ENCODE measurements at regions not wholly inside any gene's neighbourhood (a gene's known extent, or its start where the extent isn't known, plus 50 kb on each side); places are given as distances from the start of the nearest gene placed in this dataset.

- no peak for TF ChIP-seq ZEB2 (tag by site-specific recombination; IDR thresholded peaks at IDR 0.05)
- TF ChIP-seq ZNF121 (tag by site-specific recombination; IDR thresholded peaks at IDR 0.05), result no peak
These were observed 419.9 kb downstream of the HAO1 start (continued) for GRCh38 chr20:7520361-7520760.

GRCh38 chr20:7523288-7523687, 417.0 kb downstream of the HAO1 start:
- CTCF ChIA-PET, result no interaction called here
- POLR2A ChIA-PET, result no interaction called here
- Histone ChIP-seq H3K27ac (ENCODE audit: extremely low read depth, low read depth, low read length) (no peak overlapping the region), H3K9me3 (ENCODE audit: control insufficient read depth, insufficient read depth, low read depth, low read length) (no peaks in the 10 kb centered on the region), H3K36me3 (ENCODE audit: control insufficient read depth in 2 of 2, insufficient read depth in 1 of 2, low read length in 2 of 2) (no peaks in the 10 kb centered on the region), H3K4me1 (ENCODE audit: control insufficient read depth, insufficient read depth, low read length) (no peaks in the 10 kb centered on the region), H3K4me3 (ENCODE audit: low read depth, low read length) (no peak overlapping the region)
- TF ChIP-seq ZNF341 (tag by site-specific recombination; IDR thresholded peaks at IDR 0.05; ENCODE audit: low read depth) (no peak), ZNF580 (tag by site-specific recombination; IDR thresholded peaks at IDR 0.05) (no peak), ZBTB11 (tag by site-specific recombination; conservative IDR thresholded peaks at IDR 0.05; ENCODE audit: low read depth) (no peak), ZNF169 (tag by site-specific recombination; IDR thresholded peaks at IDR 0.05) (no peak), ZNF214 (tag by site-specific recombination; IDR thresholded peaks at IDR 0.05; ENCODE audit: borderline replicate concordance) (no peak), ATF2 (tag by site-specific recombination; IDR thresholded peaks at IDR 0.05; ENCODE audit: low read depth) (no peak)

GRCh38 chr20:7540018-7540417, 400.2 kb downstream of the HAO1 start:
- POLR2A ChIA-PET, result no interaction called here
- no peaks in the 10 kb centered on the region for H3K9me3 ChIP-seq (ENCODE audit: control insufficient read depth, insufficient read depth, low read depth, low read length)

More at GRCh38 chr20:7540018-7540417, 400.2 kb downstream of the HAO1 start:
- Histone ChIP-seq H3K4me3 (ENCODE audit: low read depth, low read length) (no peak overlapping the region), H3K4me1 (ENCODE audit: control insufficient read depth, insufficient read depth, low read length) (no peaks in the 10 kb centered on the region), H3K27ac (ENCODE audit: extremely low read depth, low read depth, low read length) (no peak overlapping the region), H3K36me3 (ENCODE audit: control insufficient read depth in 2 of 2, insufficient read depth in 1 of 2, low read length in 2 of 2) (no peaks in the 10 kb centered on the region)
- CTCF ChIA-PET, result no interaction called here
- TF ChIP-seq ZNF394 (tag by site-specific recombination; IDR thresholded peaks at IDR 0.05; ENCODE audit: borderline replicate concordance) (no peak), ZNF362 (tag by site-specific recombination; IDR thresholded peaks at IDR 0.05) (no peak), OSR2 (tag by site-specific recombination; IDR thresholded peaks at IDR 0.05) (no peak), ZFP69B (tag by site-specific recombination; IDR thresholded peaks at IDR 0.05) (no peak), ZNF707 (tag by site-specific recombination; IDR thresholded peaks at IDR 0.05) (no peak), TSHZ1 (tag by site-specific recombination; IDR thresholded peaks at IDR 0.05; ENCODE audit: borderline replicate concordance) (no peak), ZXDB (tag by site-specific recombination; IDR thresholded peaks at IDR 0.05) (no peak), ZBTB11 (tag by site-specific recombination; conservative IDR thresholded peaks at IDR 0.05; ENCODE audit: low read depth) (no peak), ZNF350 (tag by site-specific recombination; IDR thresholded peaks at IDR 0.05) (no peak), ZNF510 (tag by site-specific recombination; IDR thresholded peaks at IDR 0.05; ENCODE audit: insufficient replicate concordance) (no peak)
